ENCODE measurements at regions not wholly inside any gene's neighbourhood (a gene's known extent, or its start where the extent isn't known, plus 50 kb on each side); places are given as distances from the start of the nearest gene placed in this dataset.

GRCh38 chr6:137740967-137741761 is 125.9 kb upstream of the TNFAIP3 start:
- H3K79me2 ChIP-seq (ENCODE audit: control insufficient read depth in 1 of 2, insufficient read depth in 2 of 2, low read length in 2 of 2), result no peaks in the 10 kb centered on the region
- H3K9ac ChIP-seq (replicated peaks in 1 of 4; ENCODE audit: extremely low read depth in 1 of 4, low read depth in 3 of 4, low read length in 3 of 4), result no peak overlapping the region
- H4K5ac ChIP-seq (ENCODE audit: insufficient read length, low read depth, low read length), result no peak overlapping the region
- H3K23ac ChIP-seq (ENCODE audit: insufficient read length), result no peak overlapping the region
- H2BK5ac ChIP-seq (ENCODE audit: low read depth, low read length), result no peak overlapping the region
- no peak overlapping the region for H2BK120ac ChIP-seq (replicated peaks; ENCODE audit: low read depth, low read length)
- no peak overlapping the region for H2BK15ac ChIP-seq (ENCODE audit: low read length)
- no peaks in the 10 kb centered on the region for H4K20me1 ChIP-seq (replicated peaks in 1 of 2; ENCODE audit: control insufficient read depth in 1 of 2, insufficient read depth in 2 of 2, low read length in 2 of 2)
- no peak overlapping the region for H2BK20ac ChIP-seq (ENCODE audit: low read length)
- H3K4me3 ChIP-seq (ENCODE audit: extremely low read depth in 1 of 4, insufficient read depth in 2 of 4, low read depth in 3 of 4, low read length in 4 of 4), result no peak overlapping the region
- H3K79me1 ChIP-seq (ENCODE audit: low read depth, low read length), result no peaks in the 10 kb centered on the region
- DNase-seq (ENCODE audit: low read depth in 1 of 2, low spot score in 2 of 2) (peak in 1 of 2 experiments; percentile 48), FAIRE-seq (no peak)
- H3K4ac ChIP-seq (replicated peaks; ENCODE audit: insufficient read length, low read depth, low read length), result no peak overlapping the region
- no peak overlapping the region for H3K4me2 ChIP-seq (ENCODE audit: insufficient read depth in 1 of 2, low read depth in 2 of 2, low read length in 2 of 2)
- no peak overlapping the region for H3K27ac ChIP-seq (ENCODE audit: low read depth, low read length)
- no peak overlapping the region for H2AK5ac ChIP-seq (ENCODE audit: low read depth, low read length)
- WGBS, 2 experiments (ENCODE audit: extremely low coverage in 1 of 2, insufficient coverage in 1 of 2, insufficient read length in 1 of 2, insufficient replicate concordance in 2 of 2, low coverage in 1 of 2, low lambda C conversion rate in 2 of 2, missing lambda C conversion rate in 1 of 2), result 82% methylated on average over 10 of the region's 10 CpGs; no CpG with 5 or more reads in 1 of the 2 experiments
- peak overlapping the region; percentile 76; the same call in 1 of the 2 replicates for H2AFZ ChIP-seq (ENCODE audit: low read length)
- no peak overlapping the region for H4K8ac ChIP-seq (ENCODE audit: extremely low read depth, insufficient read depth, low read length)
- H3K9me3 ChIP-seq (ENCODE audit: insufficient read depth in 2 of 2, low read depth in 1 of 2, low read length in 1 of 2), result no peaks in the 10 kb centered on the region
- no peaks in the 10 kb centered on the region for H3K36me3 ChIP-seq (ENCODE audit: control insufficient read depth in 2 of 4, insufficient read depth in 4 of 4, low read length in 3 of 4)
- ChIA-PET CTCF (ENCODE audit: partially characterized antibody) (interaction anchor here (0.7 to 2.3 kb wide), 15 partner anchors 8 to 210 kb away, joined by 3 to 10 read pairs (median 3); no protein-coding TSS in a partner anchor), POLR2A (ENCODE audit: partially characterized antibody) (no interaction called here)
- no peak overlapping the region for H3K56ac ChIP-seq (replicated peaks; ENCODE audit: insufficient read length, low read depth, low read length)
- H3K18ac ChIP-seq (ENCODE audit: extremely low read depth, low read length), result no peak overlapping the region
- no peak overlapping the region for H3K14ac ChIP-seq (ENCODE audit: insufficient read length)
- H3K4me1 ChIP-seq (replicated peaks in 1 of 4; ENCODE audit: control insufficient read depth in 3 of 4, insufficient read depth in 4 of 4, low read length in 3 of 4), result 0 out of 7 replicates have a peak, but pooled peaks cover 0 to 3% (median under 1%) of the 10 kb centered on the region in 4 experiments
- no peak overlapping the region for H2BK12ac ChIP-seq (ENCODE audit: low read depth, low read length)
- H3K23me2 ChIP-seq (ENCODE audit: low read depth, low read length), result no peaks in the 10 kb centered on the region
- H3K27me3 ChIP-seq (replicated peaks in 1 of 4; ENCODE audit: control insufficient read depth in 3 of 4, extremely low read depth in 1 of 4, insufficient read depth in 3 of 4, low read length in 3 of 4), result no peaks in the 10 kb centered on the region
- no peak overlapping the region for H4K91ac ChIP-seq (replicated peaks; ENCODE audit: insufficient read length, low read length)
- no peak for TF ChIP-seq CEBPB (IDR thresholded peaks at IDR 0.05; ENCODE audit: low read depth, low read length)
- TF ChIP-seq KDM1A (IDR thresholded peaks at IDR 0.05; ENCODE audit: borderline replicate concordance, low read length), result no peak
- TF ChIP-seq RAD21 (IDR thresholded peaks at IDR 0.05 in 1 of 2, conservative IDR thresholded peaks at IDR 0.05 in 1 of 2; ENCODE audit: low read depth in 2 of 2, low read length in 2 of 2), result peak in 1 of 2 experiments; percentile 14; a peak in 1 of 4 replicates
- TF ChIP-seq CTCF (IDR thresholded peaks at IDR 0.05; ENCODE audit: control extremely low read depth in 1 of 3, insufficient read depth in 1 of 3, low read depth in 1 of 3, low read length in 3 of 3), result peak; percentile 34 to 50 (median 40); a peak in 3 of 4 replicates
- TF ChIP-seq HDAC6 (IDR thresholded peaks at IDR 0.05; ENCODE audit: low read depth, low read length), result no peak
- TF ChIP-seq JUN (IDR thresholded peaks at IDR 0.05; ENCODE audit: low read depth, low read length), result no peak
- TF ChIP-seq ATF2 (IDR thresholded peaks at IDR 0.05; ENCODE audit: low read length), result no peak
- no peak for TF ChIP-seq SP1 (IDR thresholded peaks at IDR 0.05; ENCODE audit: low read depth, low read length)

All from H1 (cell line).